ENCODE measurements at regions not wholly inside any gene's neighbourhood (a gene's known extent, or its start where the extent isn't known, plus 50 kb on each side); places are given as distances from the start of the nearest gene placed in this dataset.

- Histone ChIP-seq H3K27ac (replicated peaks in 1 of 4) (no peak overlapping the region), H3K4me3 (no peak overlapping the region), H3K27me3 (no peaks in the 10 kb centered on the region), H3K9me3 (no peaks in the 10 kb centered on the region), H3K36me3 (no peaks in the 10 kb centered on the region), H3K4me1 (peaks cover 0 to 10% (median 0%) of the 10 kb centered on the region in 4 donors)
- WGBS = 71% methylated on average over 4 of the region's 4 CpGs
- TF ChIP-seq POLR2AphosphoS5 (IDR thresholded peaks at IDR 0.05) (no peak), POLR2A (IDR thresholded peaks at IDR 0.05; ENCODE audit: low read depth) (no peak), EP300 (IDR thresholded peaks at IDR 0.05) (no peak)
- TF ChIP-seq, protein P1, sequence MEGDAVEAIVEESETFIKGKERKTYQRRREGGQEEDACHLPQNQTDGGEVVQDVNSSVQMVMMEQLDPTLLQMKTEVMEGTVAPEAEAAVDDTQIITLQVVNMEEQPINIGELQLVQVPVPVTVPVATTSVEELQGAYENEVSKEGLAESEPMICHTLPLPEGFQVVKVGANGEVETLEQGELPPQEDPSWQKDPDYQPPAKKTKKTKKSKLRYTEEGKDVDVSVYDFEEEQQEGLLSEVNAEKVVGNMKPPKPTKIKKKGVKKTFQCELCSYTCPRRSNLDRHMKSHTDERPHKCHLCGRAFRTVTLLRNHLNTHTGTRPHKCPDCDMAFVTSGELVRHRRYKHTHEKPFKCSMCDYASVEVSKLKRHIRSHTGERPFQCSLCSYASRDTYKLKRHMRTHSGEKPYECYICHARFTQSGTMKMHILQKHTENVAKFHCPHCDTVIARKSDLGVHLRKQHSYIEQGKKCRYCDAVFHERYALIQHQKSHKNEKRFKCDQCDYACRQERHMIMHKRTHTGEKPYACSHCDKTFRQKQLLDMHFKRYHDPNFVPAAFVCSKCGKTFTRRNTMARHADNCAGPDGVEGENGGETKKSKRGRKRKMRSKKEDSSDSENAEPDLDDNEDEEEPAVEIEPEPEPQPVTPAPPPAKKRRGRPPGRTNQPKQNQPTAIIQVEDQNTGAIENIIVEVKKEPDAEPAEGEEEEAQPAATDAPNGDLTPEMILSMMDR (IDR thresholded peaks at IDR 0.05) = no peak
- intact Hi-C loops (cut with DNase I) = no loop called here
- no peak for DNase-seq (ENCODE audit: extremely low spot score)
Observed at GRCh38 chr7:52959878-52960660, 75.4 kb upstream of the POM121L12 start.

GRCh38 chr7:52959336-52959735, 76.1 kb upstream of the POM121L12 start:
- TF ChIP-seq, protein P1 (IDR thresholded peaks at IDR 0.05) = no peak
- TF ChIP-seq POLR2AphosphoS5 (IDR thresholded peaks at IDR 0.05) (no peak), POLR2A (IDR thresholded peaks at IDR 0.05; ENCODE audit: low read depth) (no peak), EP300 (IDR thresholded peaks at IDR 0.05) (no peak)
- Histone ChIP-seq H3K27me3 (no peaks in the 10 kb centered on the region), H3K9me3 (no peaks in the 10 kb centered on the region), H3K36me3 (no peaks in the 10 kb centered on the region), H3K4me3 (no peak overlapping the region), H3K4me1 (peaks cover 0 to 10% (median 0%) of the 10 kb centered on the region in 4 donors), H3K27ac (replicated peaks in 1 of 4) (no peak overlapping the region)
- intact Hi-C loops (cut with DNase I) = no loop called here
- 100% methylated on average over 1 of the region's 1 CpG for WGBS
- no peak for DNase-seq (ENCODE audit: extremely low spot score)

DNA sequence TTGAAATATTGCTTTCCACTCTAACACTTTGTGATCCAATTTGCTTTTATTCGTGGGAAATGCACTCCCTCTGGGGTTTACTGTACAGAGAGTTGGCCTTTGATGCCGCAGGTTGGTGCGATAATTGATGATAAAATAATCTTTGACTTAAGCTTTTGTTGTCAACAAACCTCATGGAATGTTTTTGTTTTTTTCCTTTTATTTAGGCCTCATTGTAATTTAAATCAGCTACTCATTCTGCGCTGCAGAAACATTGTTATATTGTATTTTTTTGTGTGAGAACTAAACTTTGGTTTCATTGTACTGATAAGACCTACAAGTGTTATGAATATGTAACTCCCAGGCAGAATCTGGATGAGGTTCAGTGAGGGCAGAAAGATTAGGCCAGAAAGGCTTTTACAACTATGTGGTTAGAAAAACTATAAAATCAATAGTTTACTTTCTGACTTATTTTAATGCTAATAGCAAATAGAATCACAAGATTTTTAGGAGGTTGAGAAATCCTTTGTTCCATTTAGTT, 76.8 kb upstream of the POM121L12 start:
- H3K4me3 ChIP-seq = no peak overlapping the region
- no peaks in the 10 kb centered on the region for H3K9me3 ChIP-seq
- DNase-seq (ENCODE audit: extremely low spot score) = no peak
- H3K27ac ChIP-seq (replicated peaks in 1 of 4) = no peak overlapping the region
- peaks cover 0 to 10% (median 0%) of the 10 kb centered on the region in 4 donors for H3K4me1 ChIP-seq
- H3K27me3 ChIP-seq = no peaks in the 10 kb centered on the region
- TF ChIP-seq, protein P1 (IDR thresholded peaks at IDR 0.05) = no peak
- no peak for TF ChIP-seq POLR2AphosphoS5 (IDR thresholded peaks at IDR 0.05)
- TF ChIP-seq EP300 (IDR thresholded peaks at IDR 0.05) = no peak
- TF ChIP-seq POLR2A (IDR thresholded peaks at IDR 0.05; ENCODE audit: low read depth) = no peak
- intact Hi-C loops (cut with DNase I) = no loop called here
- WGBS = 81% methylated on average over 4 of the region's 4 CpGs
- no peaks in the 10 kb centered on the region for H3K36me3 ChIP-seq

- Histone ChIP-seq H3K27ac (replicated peaks in 1 of 4) (no peak overlapping the region), H3K9me3 (no peaks in the 10 kb centered on the region)
- intact Hi-C loops (cut with DNase I) = no loop called here
Observed at GRCh38 chr7:52956379-52956915, 79.0 kb upstream of the POM121L12 start.

More at GRCh38 chr7:52956379-52956915, 79.0 kb upstream of the POM121L12 start:
- H3K36me3 ChIP-seq = no peaks in the 10 kb centered on the region
- WGBS = 67% methylated on average over 10 of the region's 10 CpGs
- H3K4me3 ChIP-seq = no peak overlapping the region
- H3K4me1 ChIP-seq = no peaks in the 10 kb centered on the region
- TF ChIP-seq, protein P1 (IDR thresholded peaks at IDR 0.05) = no peak
- TF ChIP-seq POLR2A (IDR thresholded peaks at IDR 0.05; ENCODE audit: low read depth) = no peak
- no peak for TF ChIP-seq POLR2AphosphoS5 (IDR thresholded peaks at IDR 0.05)
- no peak for TF ChIP-seq EP300 (IDR thresholded peaks at IDR 0.05)
- no peak for DNase-seq (ENCODE audit: extremely low spot score)
- H3K27me3 ChIP-seq = no peaks in the 10 kb centered on the region
